WTC11 (cell line): ENCODE measurements at regions not wholly inside any gene's neighbourhood (a gene's known extent, or its start where the extent isn't known, plus 50 kb on each side); places are given as distances from the start of the nearest gene placed in this dataset.

Experiments
- FOXK1 ChIP-seq: sonication (generic); formaldehyde crosslinking; IDR thresholded peaks from 2 replicates; pipeline ENCODE4 v1.8.0; 2022; ENCODE audit warnings: mild to moderate bottlenecking, moderate library complexity, missing genetic modification reagents
- NR1H2 ChIP-seq: sonication (generic); formaldehyde crosslinking; IDR thresholded peaks from 2 replicates; pipeline ENCODE4 v1.9.0; 2021; ENCODE audit warnings: mild to moderate bottlenecking, moderate library complexity, missing genetic modification reagents
- TF ChIP-seq, protein P1 (sequence below): fragments of 200-600 bp; IDR thresholded peaks from 2 replicates; pipeline ENCODE4 v1.8.0; 2022; ENCODE audit warnings: antibody characterized with exemption
- TF ChIP-seq, protein P2 (sequence below): fragments of 250-450 bp; sonication (Bioruptor Pico); IDR thresholded peaks from 2 replicates; pipeline ENCODE4 v1.9.0; 2021; ENCODE audit warnings: moderate library complexity, mild to moderate bottlenecking, inconsistent platforms, borderline replicate concordance

GRCh38 chr18:49717617-49718016, 95.7 kb downstream of the ACAA2 start:
- TF ChIP-seq, protein P1, sequence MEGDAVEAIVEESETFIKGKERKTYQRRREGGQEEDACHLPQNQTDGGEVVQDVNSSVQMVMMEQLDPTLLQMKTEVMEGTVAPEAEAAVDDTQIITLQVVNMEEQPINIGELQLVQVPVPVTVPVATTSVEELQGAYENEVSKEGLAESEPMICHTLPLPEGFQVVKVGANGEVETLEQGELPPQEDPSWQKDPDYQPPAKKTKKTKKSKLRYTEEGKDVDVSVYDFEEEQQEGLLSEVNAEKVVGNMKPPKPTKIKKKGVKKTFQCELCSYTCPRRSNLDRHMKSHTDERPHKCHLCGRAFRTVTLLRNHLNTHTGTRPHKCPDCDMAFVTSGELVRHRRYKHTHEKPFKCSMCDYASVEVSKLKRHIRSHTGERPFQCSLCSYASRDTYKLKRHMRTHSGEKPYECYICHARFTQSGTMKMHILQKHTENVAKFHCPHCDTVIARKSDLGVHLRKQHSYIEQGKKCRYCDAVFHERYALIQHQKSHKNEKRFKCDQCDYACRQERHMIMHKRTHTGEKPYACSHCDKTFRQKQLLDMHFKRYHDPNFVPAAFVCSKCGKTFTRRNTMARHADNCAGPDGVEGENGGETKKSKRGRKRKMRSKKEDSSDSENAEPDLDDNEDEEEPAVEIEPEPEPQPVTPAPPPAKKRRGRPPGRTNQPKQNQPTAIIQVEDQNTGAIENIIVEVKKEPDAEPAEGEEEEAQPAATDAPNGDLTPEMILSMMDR: no peak
- TF ChIP-seq, protein P2, sequence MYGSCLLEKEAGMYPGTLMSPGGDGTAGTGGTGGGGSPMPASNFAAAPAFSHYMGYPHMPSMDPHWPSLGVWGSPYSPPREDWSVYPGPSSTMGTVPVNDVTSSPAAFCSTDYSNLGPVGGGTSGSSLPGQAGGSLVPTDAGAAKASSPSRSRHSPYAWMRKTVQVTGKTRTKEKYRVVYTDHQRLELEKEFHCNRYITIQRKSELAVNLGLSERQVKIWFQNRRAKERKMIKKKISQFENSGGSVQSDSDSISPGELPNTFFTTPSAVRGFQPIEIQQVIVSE (CRISPR knock-in tag): no peak
- TF ChIP-seq NR1H2 (CRISPR knock-in tag) (no peak), FOXK1 (CRISPR knock-in tag) (no peak)
